Stimulated activated CD4-positive, alpha-beta T cell treated with anti-CD3 and anti-CD28 coated beads, Interleukin-1b, Interleukin-23, amount 100 ng/mL, for 4 hours (primary cell): ENCODE measurements at regions not wholly inside any gene's neighbourhood (a gene's known extent, or its start where the extent isn't known, plus 50 kb on each side); places are given as distances from the start of the nearest gene placed in this dataset.

ENCODE experiments used
- DNase-seq, 2 donors: peaks; one replicate each; pipeline ENCODE4 v3.0.0-alpha.2; 2020; ENCODE audit warnings: low read depth in 2 of 2

- DNase-seq = no peak
Observed at GRCh38 chr2:8278709-8279354, 403.0 kb upstream of the ID2 start.

- DNase-seq = no peak
Observed at GRCh38 chr2:8279506-8279905, 402.4 kb upstream of the ID2 start.

- DNase-seq = no peak
Observed at GRCh38 chr2:8281234-8281633, 400.6 kb upstream of the ID2 start.

GRCh38 chr2:8281950-8282857, 399.7 kb upstream of the ID2 start:
- no peak for DNase-seq

- DNase-seq = no peak
Observed at GRCh38 chr2:8282858-8283252, 399.0 kb upstream of the ID2 start.

GRCh38 chr2:8285081-8285480, 396.8 kb upstream of the ID2 start:
- no peak for DNase-seq

- no peak for DNase-seq
Observed at GRCh38 chr2:8285898-8286297, 396.0 kb upstream of the ID2 start.

- no peak for DNase-seq
Observed at GRCh38 chr2:8288206-8288605, 393.6 kb upstream of the ID2 start.

GRCh38 chr2:8289111-8289510, 392.7 kb upstream of the ID2 start:
- DNase-seq = no peak

- no peak for DNase-seq
Observed at GRCh38 chr2:8290771-8291352, 391.0 kb upstream of the ID2 start.

GRCh38 chr2:8296306-8296705, 385.6 kb upstream of the ID2 start:
- DNase-seq = peak in 1 of 2 donors; percentile 12

GRCh38 chr2:8297376-8298231, 384.3 kb upstream of the ID2 start:
- no peak for DNase-seq

- DNase-seq = no peak
Observed at GRCh38 chr2:8298783-8299182, 383.1 kb upstream of the ID2 start.

GRCh38 chr2:8300216-8300615, 381.6 kb upstream of the ID2 start:
- no peak for DNase-seq

- DNase-seq = no peak
Observed at GRCh38 chr2:8300905-8301304, 381.0 kb upstream of the ID2 start.

GRCh38 chr2:8303322-8303832, 378.5 kb upstream of the ID2 start:
- peak; percentile 24 to 47 for DNase-seq

- DNase-seq = no peak
Observed at GRCh38 chr2:8304821-8305766, 376.8 kb upstream of the ID2 start.

GRCh38 chr2:8306530-8307351, 375.1 kb upstream of the ID2 start:
- DNase-seq = no peak

- DNase-seq = no peak
Observed at GRCh38 chr2:8307606-8308180, 374.2 kb upstream of the ID2 start.
